HG02798 (cell line): ENCODE measurements at regions not wholly inside any gene's neighbourhood (a gene's known extent, or its start where the extent isn't known, plus 50 kb on each side); places are given as distances from the start of the nearest gene placed in this dataset.

ENCODE experiments used
- ATAC-seq: cut with Tn5 transposase; IDR thresholded peaks from one replicate; pipeline ENCODE4 v1.9.1; 2021; ENCODE audit warnings: mild to moderate bottlenecking; ENCODE audit not compliant: unreplicated experiment, poor library complexity

DNA sequence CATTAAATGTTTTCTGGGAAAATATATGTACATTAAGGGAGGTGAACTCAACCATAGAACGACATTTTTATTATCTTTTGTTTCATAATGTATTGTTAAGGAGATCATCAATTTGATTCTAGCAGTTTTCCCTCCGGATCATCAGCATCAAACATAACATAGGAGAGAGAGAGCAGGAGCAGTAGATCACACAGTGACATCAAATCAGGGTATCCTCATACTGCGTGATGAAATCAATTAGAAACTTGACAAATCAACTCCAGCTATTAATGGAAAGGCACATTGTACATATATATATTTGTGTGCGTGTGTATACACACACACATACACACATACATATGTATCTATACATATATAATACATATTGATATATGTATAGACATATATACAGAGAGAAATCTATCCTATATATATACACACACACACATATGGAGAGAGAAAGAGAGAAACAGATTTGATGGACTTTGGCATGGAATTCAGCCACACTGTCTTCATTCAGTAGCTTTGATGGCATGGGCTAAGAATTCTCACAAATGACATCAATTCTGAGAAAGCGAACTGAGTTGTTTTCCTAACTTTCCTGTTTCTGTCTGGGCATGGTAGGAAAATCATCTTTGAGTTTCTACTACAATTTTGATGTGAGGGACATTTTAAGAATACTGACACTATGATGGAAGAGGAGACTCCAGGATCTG is 1302.8 kb upstream of the SEL1L start:
- no peak for ATAC-seq

GRCh38 chr14:82837611-82838140 is 1304.0 kb upstream of the SEL1L start:
- ATAC-seq, result no peak

GRCh38 chr14:82850576-82850975 is 1316.9 kb upstream of the SEL1L start:
- no peak for ATAC-seq

DNA sequence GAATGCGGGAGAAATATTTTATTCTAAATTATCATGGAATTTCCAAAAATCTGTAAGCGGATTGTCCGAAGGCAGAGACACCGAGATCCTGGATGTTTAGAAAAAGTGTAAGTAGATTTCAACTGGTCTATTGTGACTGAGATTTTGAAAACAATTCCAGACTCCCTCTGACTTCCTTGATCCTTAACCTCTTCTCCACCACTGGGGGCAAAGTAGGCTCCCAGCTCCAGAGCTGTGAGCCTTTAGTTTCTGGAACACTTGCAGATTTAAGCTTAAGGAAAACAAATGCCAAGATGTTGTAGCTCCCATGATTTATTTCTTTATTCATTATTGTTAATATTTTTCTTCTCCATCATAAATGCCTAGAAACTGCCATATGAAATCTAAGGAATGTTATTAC is 1320.5 kb upstream of the SEL1L start:
- ATAC-seq, result no peak

DNA sequence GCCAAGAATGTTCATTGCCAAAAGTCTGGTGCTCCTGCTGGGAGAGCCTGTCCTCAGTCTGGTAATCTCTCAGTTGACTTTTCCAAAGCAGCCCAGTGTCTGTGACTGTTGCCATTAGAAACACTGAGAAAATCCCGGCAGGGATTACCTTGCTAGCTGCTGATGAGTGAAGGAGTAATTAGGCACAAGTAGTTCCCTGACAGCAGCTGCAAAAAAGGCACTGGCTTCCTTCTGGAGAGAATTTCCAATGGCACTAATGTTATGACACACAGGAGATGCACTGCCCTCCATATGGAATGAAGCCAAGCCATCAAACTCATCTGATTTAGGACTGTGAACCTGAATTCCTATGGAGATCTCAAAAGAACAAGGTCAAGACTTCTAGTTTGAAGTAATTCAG is 1321.2 kb upstream of the SEL1L start:
- ATAC-seq, result no peak

GRCh38 chr14:82855912-82856391 is 1322.3 kb upstream of the SEL1L start:
- ATAC-seq, result no peak

DNA sequence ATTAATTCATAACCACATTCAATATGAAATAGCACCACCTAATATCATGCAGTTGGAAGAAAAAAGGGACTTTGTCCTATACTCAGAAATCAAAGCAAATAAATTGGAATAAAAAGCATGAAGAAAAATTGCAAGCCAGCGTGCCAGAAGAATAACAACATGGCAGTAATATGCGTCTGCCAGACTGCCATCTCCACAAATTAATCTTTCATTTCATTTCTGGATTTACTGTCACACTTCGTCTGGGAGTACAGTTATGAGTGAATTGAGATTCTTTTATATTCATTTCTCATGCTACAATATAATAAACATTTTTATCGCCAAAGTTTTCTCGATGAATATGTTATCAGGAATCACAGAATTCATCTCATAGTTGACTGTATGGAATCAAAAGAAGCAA is 1327.7 kb upstream of the SEL1L start:
- ATAC-seq, result no peak

GRCh38 chr14:82872494-82872893 is 1338.8 kb upstream of the SEL1L start:
- ATAC-seq, result no peak

GRCh38 chr14:82878951-82879350 is 1345.3 kb upstream of the SEL1L start:
- ATAC-seq, result no peak

GRCh38 chr14:82879949-82880535 is 1346.4 kb upstream of the SEL1L start:
- no peak for ATAC-seq

- ATAC-seq, result no peak
Observed at GRCh38 chr14:82886670-82887069, 1353.0 kb upstream of the SEL1L start.

- ATAC-seq, result no peak
Observed at GRCh38 chr14:82889701-82890100, 1356.0 kb upstream of the SEL1L start.

DNA sequence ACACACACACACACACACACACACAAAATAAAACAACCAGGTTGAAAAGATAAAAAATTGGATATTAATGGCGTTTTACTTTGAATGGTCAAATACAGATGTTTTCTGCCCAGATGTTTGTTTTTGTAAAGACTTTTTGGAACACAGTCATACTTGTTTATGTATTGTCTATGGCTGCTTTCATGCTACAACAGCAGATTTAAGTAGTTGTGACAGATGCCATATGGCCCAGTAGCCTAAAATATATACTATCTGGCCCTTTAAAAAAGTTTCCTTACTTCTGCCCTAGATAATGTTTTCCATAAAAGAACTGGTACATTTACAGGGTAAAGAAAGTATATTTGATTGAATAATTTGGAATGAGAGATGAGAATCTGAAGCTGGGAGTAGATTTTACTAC is 1362.8 kb upstream of the SEL1L start:
- no peak for ATAC-seq

DNA sequence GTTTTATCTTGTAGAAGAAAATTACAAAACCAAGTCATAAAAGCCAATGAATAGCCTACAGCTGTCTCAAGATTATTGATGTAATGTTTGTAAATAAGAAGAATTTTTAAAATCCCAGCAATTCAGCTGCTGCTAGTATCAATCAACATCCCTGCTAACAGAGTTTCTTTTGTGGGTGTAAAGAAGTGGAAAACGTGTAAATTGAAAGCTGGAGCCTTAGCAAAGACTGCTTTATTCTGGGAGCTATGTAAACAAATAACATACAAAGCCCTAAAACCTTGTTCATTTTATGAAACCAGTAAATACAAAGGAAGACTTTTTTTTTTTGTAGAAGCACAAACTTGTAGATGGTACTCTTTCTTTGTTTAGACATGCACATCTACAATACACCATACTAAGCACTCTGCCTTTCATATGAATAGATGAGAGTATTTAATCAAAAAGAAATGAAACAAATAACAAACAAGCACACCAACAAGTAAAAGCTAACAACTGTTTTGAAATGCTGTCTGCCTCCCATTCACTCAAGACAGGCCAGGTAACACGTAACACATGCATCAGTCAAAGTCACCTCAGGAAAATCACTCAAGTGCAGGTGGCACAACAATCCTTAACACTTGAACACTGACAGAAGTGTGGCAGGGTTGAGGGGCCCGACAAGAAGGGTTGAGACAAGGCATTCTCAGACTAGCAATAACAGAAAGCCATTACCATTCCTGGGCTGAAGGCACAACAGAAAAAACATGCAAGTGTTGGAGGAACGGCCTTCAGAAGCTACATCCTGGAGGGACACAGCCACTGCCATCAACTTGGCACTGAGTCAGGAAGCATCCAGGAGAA is 1364.0 kb upstream of the SEL1L start:
- ATAC-seq, result no peak

- no peak for ATAC-seq
Observed at GRCh38 chr14:82905762-82906161, 1372.1 kb upstream of the SEL1L start.

GRCh38 chr14:82911930-82912329 is 1378.3 kb upstream of the SEL1L start:
- no peak for ATAC-seq

- ATAC-seq, result no peak
Observed at GRCh38 chr14:82913396-82913795, 1379.7 kb upstream of the SEL1L start.

GRCh38 chr14:82915381-82915780 is 1381.7 kb upstream of the SEL1L start:
- ATAC-seq, result no peak

- ATAC-seq, result no peak
Observed at GRCh38 chr14:82935691-82936090, 1402.0 kb upstream of the SEL1L start.

DNA sequence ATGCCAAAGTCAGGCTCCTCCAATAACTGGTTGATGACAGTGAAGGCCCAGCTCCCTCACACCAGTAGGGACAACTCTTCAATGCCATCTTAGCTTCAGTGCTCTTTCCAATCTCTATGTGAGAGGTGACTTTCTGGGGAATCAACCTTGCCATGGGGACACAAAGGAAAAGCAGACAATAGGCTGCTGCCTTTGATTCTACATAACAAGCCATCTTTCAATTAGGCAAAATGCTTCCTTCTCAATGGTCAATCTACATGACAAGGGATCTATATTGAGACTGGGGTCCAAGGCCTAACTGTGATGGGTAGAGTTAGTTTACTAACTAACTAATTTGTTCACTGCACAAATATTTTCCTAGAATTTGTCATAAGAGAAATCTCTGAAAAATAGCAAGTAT is 1417.5 kb upstream of the SEL1L start:
- ATAC-seq, result no peak

GRCh38 chr14:82963756-82964155 is 1430.1 kb upstream of the SEL1L start:
- no peak for ATAC-seq
